ENCODE measurements at regions not wholly inside any gene's neighbourhood (a gene's known extent, or its start where the extent isn't known, plus 50 kb on each side); places are given as distances from the start of the nearest gene placed in this dataset.

DNA sequence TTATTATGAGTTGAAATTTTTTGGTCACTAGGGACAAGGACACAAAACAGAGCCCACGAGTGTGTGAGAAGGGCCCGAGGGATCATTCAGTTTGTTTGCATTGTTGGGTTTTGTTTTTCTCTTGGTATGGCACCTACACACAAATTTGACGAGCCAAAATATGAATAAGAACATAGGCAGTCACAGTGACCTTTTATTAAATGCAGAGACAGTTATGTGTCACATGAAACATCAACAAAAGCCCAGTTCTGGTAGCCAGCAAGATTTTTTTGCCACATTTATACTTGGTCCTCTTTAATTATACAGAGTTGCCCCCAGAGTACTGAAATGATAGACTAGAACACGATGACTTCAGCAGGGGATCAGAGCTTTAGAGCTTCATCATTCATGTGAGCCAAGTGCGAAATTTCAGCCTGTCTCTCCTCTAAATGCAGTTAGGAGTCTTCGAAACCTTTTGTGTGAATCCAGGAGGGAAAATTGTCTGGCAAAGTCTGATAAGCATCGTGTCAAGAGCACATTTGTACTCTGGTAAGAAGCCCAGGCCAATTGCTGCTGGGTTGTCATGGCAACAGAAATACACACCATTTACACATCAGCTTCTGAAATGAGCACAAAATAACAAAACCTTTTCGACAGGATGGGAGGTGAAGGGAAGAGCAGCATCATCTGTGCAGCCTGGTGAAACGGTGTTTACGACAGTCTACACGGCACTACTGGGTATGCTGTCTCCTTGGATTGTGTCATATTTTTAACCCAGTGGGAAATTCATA, 79.2 kb upstream of the RIPOR2 start:
- TF ChIP-seq, protein P1, sequence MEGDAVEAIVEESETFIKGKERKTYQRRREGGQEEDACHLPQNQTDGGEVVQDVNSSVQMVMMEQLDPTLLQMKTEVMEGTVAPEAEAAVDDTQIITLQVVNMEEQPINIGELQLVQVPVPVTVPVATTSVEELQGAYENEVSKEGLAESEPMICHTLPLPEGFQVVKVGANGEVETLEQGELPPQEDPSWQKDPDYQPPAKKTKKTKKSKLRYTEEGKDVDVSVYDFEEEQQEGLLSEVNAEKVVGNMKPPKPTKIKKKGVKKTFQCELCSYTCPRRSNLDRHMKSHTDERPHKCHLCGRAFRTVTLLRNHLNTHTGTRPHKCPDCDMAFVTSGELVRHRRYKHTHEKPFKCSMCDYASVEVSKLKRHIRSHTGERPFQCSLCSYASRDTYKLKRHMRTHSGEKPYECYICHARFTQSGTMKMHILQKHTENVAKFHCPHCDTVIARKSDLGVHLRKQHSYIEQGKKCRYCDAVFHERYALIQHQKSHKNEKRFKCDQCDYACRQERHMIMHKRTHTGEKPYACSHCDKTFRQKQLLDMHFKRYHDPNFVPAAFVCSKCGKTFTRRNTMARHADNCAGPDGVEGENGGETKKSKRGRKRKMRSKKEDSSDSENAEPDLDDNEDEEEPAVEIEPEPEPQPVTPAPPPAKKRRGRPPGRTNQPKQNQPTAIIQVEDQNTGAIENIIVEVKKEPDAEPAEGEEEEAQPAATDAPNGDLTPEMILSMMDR (IDR thresholded peaks at IDR 0.05; ENCODE audit: borderline replicate concordance, extremely low read depth, low read length, poor library complexity, severe bottlenecking), result no peak
- no peak for TF ChIP-seq EZH2 (IDR thresholded peaks at IDR 0.05; ENCODE audit: borderline replicate concordance, low read depth, low read length, severe bottlenecking)

All from DND-41 (cell line).